ENCODE measurements at regions not wholly inside any gene's neighbourhood (a gene's known extent, or its start where the extent isn't known, plus 50 kb on each side); places are given as distances from the start of the nearest gene placed in this dataset.

DNA sequence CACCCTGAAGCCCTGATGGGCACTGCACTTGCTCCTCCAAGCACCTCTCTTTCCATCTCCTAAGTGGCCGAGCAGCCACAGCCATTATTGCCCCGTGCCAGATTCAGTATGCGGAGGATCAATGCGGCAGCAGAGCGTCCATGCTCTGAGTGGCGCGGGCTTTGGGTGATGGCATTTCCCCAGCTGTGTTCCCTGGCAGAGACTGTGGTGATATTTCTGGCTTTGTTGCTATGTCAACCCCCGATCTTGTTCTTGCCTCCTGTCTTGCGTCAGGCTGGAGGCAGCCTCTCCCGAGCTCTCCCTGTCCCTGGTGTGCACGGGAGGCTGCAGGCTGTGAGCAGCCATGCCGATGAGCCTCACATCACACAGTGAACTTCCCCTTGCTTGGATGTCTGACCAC lies 1018.6 kb downstream of the TBC1D22A start:
- TF ChIP-seq EZH2phosphoT487 (IDR thresholded peaks at IDR 0.05; ENCODE audit: low read length): no peak
- TF ChIP-seq, protein P1, sequence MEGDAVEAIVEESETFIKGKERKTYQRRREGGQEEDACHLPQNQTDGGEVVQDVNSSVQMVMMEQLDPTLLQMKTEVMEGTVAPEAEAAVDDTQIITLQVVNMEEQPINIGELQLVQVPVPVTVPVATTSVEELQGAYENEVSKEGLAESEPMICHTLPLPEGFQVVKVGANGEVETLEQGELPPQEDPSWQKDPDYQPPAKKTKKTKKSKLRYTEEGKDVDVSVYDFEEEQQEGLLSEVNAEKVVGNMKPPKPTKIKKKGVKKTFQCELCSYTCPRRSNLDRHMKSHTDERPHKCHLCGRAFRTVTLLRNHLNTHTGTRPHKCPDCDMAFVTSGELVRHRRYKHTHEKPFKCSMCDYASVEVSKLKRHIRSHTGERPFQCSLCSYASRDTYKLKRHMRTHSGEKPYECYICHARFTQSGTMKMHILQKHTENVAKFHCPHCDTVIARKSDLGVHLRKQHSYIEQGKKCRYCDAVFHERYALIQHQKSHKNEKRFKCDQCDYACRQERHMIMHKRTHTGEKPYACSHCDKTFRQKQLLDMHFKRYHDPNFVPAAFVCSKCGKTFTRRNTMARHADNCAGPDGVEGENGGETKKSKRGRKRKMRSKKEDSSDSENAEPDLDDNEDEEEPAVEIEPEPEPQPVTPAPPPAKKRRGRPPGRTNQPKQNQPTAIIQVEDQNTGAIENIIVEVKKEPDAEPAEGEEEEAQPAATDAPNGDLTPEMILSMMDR (IDR thresholded peaks at IDR 0.05; ENCODE audit: low read length): no peak
- TF ChIP-seq EZH2 (optimal IDR thresholded peaks at IDR 0.05; ENCODE audit: low read depth, low read length): no peak

DNA sequence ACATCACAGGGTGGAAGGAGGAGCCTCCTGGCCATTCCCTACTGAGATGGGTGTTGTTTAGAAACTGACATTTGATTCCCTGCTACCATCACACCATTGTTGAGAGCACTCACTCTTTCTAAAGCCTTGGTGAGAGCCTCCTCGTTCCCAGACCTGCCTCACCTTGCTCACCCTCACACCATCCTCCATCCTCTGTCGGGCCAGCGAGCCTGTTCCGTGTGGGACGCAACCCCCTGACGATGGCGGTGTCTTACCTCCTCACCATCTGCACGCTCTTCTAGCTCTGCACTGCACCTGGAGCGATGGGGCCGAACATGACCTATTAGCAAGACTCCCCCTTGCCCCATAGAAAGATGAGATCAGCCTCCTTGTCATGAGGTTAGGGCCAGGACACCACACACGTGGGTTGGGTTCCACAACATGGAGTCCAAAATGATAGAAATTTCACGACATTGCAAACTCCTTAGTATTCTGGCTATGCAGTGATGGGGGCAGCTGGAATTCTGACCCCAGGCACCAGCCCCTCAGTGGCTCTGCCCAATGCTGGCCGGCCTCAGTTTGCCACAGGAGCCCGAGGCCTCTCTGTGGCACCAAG lies 1017.9 kb downstream of the TBC1D22A start:
- no peak overlapping the region for H3K4me3 ChIP-seq (ENCODE audit: low read length)
- DNase-seq: no peak
- no peaks in the 10 kb centered on the region for H3K79me2 ChIP-seq (ENCODE audit: low read length)
- TF ChIP-seq EZH2 (optimal IDR thresholded peaks at IDR 0.05; ENCODE audit: low read depth, low read length): no peak
- no peak for TF ChIP-seq EZH2phosphoT487 (IDR thresholded peaks at IDR 0.05; ENCODE audit: low read length)
- TF ChIP-seq, protein P1 (IDR thresholded peaks at IDR 0.05; ENCODE audit: low read length): no peak
- H3K27me3 ChIP-seq (replicated peaks; ENCODE audit: insufficient read depth, low read length): no peaks in the 10 kb centered on the region
- no peak overlapping the region for H3K9ac ChIP-seq (ENCODE audit: low read length)
- no peaks in the 10 kb centered on the region for H3F3A ChIP-seq (ENCODE audit: insufficient read depth, low read length)
- no peaks in the 10 kb centered on the region for H3K9me3 ChIP-seq (replicated peaks; ENCODE audit: insufficient read depth, low read length)
- no peak overlapping the region for H2AFZ ChIP-seq (ENCODE audit: low read length)
- H4K20me1 ChIP-seq (ENCODE audit: insufficient read depth, low read length): no peaks in the 10 kb centered on the region
- H3K36me3 ChIP-seq (replicated peaks; ENCODE audit: insufficient read depth, low read length): no peaks in the 10 kb centered on the region
- no peaks in the 10 kb centered on the region for H3K9me2 ChIP-seq (replicated peaks; ENCODE audit: insufficient read depth, low read length)
- no peak overlapping the region for H3K27ac ChIP-seq (ENCODE audit: low read length)
- H3K4me2 ChIP-seq (ENCODE audit: low read depth, low read length): no peak overlapping the region
- H3K4me1 ChIP-seq (ENCODE audit: low read length): no peaks in the 10 kb centered on the region

More for the DNA sequence above, 1018.6 kb downstream of the TBC1D22A start:
- no peak overlapping the region for H3K4me2 ChIP-seq (ENCODE audit: low read depth, low read length)
- no peaks in the 10 kb centered on the region for H4K20me1 ChIP-seq (ENCODE audit: insufficient read depth, low read length)
- no peaks in the 10 kb centered on the region for H3K9me3 ChIP-seq (replicated peaks; ENCODE audit: insufficient read depth, low read length)
- DNase-seq: no peak
- H3K79me2 ChIP-seq (ENCODE audit: low read length): no peaks in the 10 kb centered on the region
- no peak overlapping the region for H3K27ac ChIP-seq (ENCODE audit: low read length)
- no peak overlapping the region for H3K4me3 ChIP-seq (ENCODE audit: low read length)
- H3K4me1 ChIP-seq (ENCODE audit: low read length): no peaks in the 10 kb centered on the region
- no peaks in the 10 kb centered on the region for H3K27me3 ChIP-seq (replicated peaks; ENCODE audit: insufficient read depth, low read length)
- no peak overlapping the region for H3K9ac ChIP-seq (ENCODE audit: low read length)
- H3K36me3 ChIP-seq (replicated peaks; ENCODE audit: insufficient read depth, low read length): no peaks in the 10 kb centered on the region
- no peaks in the 10 kb centered on the region for H3K9me2 ChIP-seq (replicated peaks; ENCODE audit: insufficient read depth, low read length)
- H2AFZ ChIP-seq (ENCODE audit: low read length): no peak overlapping the region
- H3F3A ChIP-seq (ENCODE audit: insufficient read depth, low read length): no peaks in the 10 kb centered on the region

DNA sequence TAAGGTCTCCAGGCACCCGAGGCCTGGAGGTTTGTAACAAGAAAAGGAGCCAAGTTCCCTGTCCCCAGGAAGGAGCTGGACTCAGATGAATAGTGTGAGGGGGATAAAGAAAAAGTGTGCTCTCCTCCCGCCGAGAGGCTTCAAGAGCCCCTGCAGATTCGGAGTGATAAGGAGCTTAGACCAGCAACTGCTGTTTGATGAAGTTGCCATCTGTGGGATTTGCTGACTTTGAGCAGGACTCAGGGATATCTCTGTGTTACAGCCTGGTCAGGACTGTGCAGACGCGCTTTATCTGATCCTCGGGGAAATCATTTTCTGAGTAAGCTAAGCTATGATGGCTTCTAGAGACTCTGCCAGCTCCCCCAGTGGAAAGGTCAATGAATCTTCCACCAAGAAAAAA lies 1017.0 kb downstream of the TBC1D22A start:
- Histone ChIP-seq H3K9me3 (replicated peaks; ENCODE audit: insufficient read depth, low read length) (no peaks in the 10 kb centered on the region), H3K9me2 (replicated peaks; ENCODE audit: insufficient read depth, low read length) (no peaks in the 10 kb centered on the region)

More for the DNA sequence above, 1017.0 kb downstream of the TBC1D22A start:
- H2AFZ ChIP-seq (ENCODE audit: low read length): no peak overlapping the region
- H3K4me2 ChIP-seq (ENCODE audit: low read depth, low read length): no peak overlapping the region
- H3K4me3 ChIP-seq (ENCODE audit: low read length): no peak overlapping the region
- no peak for TF ChIP-seq EZH2 (optimal IDR thresholded peaks at IDR 0.05; ENCODE audit: low read depth, low read length)
- TF ChIP-seq EZH2phosphoT487 (IDR thresholded peaks at IDR 0.05; ENCODE audit: low read length): no peak
- TF ChIP-seq, protein P1 (IDR thresholded peaks at IDR 0.05; ENCODE audit: low read length): no peak
- H4K20me1 ChIP-seq (ENCODE audit: insufficient read depth, low read length): no peaks in the 10 kb centered on the region
- H3K4me1 ChIP-seq (ENCODE audit: low read length): no peaks in the 10 kb centered on the region
- H3K79me2 ChIP-seq (ENCODE audit: low read length): no peaks in the 10 kb centered on the region
- no peaks in the 10 kb centered on the region for H3F3A ChIP-seq (ENCODE audit: insufficient read depth, low read length)
- H3K9ac ChIP-seq (ENCODE audit: low read length): no peak overlapping the region
- H3K27ac ChIP-seq (ENCODE audit: low read length): no peak overlapping the region
- no peak for DNase-seq
- no peaks in the 10 kb centered on the region for H3K27me3 ChIP-seq (replicated peaks; ENCODE audit: insufficient read depth, low read length)
- no peaks in the 10 kb centered on the region for H3K36me3 ChIP-seq (replicated peaks; ENCODE audit: insufficient read depth, low read length)

Measured in MM.1S (cell line).